Erythroblast (primary cell): ENCODE measurements at regions not wholly inside any gene's neighbourhood (a gene's known extent, or its start where the extent isn't known, plus 50 kb on each side); places are given as distances from the start of the nearest gene placed in this dataset.
"Not testable (repeated sequence)": the region's sequence is repeated elsewhere in the genome, so short reads cannot be mapped to it uniquely, and the experiment has no call there.

Source experiments
- DNase-seq, 2 experiments: peaks; one replicate each; lab custom pipeline; 2025; lab: John Stamatoyannopoulos, UW
- GATA1 ChIP-seq: IDR thresholded peaks from 2 replicates; pipeline ENCODE4 v1.6.1; 2011; ENCODE audit warnings: low read depth, mild to moderate bottlenecking, control low read depth, low read length, moderate library complexity
- POLR2A ChIP-seq: IDR thresholded peaks from 2 replicates; pipeline ENCODE4 v1.6.1; 2011; ENCODE audit warnings: mild to moderate bottlenecking, low read length

- TF ChIP-seq POLR2A, result no peak
- TF ChIP-seq GATA1, result no peak
These were observed 216.9 kb upstream of the SMLR1 start for GRCh38 chr6:130610303-130610702.

GRCh38 chr6:130611366-130611765, 215.8 kb upstream of the SMLR1 start:
- DNase-seq, result no peak

More at GRCh38 chr6:130610303-130610702, 216.9 kb upstream of the SMLR1 start:
- DNase-seq, result no peak

GRCh38 chr6:130613176-130613575, 214.0 kb upstream of the SMLR1 start:
- DNase-seq, result no peak
- TF ChIP-seq GATA1 (no peak), POLR2A (no peak)

More at GRCh38 chr6:130611366-130611765, 215.8 kb upstream of the SMLR1 start:
- TF ChIP-seq GATA1 (no peak), POLR2A (no peak)

DNA sequence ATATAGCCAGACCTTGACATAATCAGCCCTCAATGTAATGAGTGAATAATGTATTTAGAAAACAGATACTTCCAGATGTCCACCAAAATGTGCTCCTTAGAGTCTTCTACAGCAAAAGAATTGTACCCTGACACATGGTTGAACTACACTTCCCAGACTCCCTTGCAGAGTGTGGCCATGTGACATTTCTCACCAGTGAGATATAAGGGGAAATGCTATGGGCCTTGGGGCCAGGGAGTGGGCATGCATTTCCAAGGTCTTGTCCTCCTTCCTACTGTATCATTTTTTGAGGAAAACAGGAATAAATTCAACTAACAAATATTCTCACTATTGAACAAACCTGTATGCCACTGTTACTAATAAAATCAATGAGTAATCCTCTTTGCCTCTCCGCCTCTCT, 211.4 kb upstream of the SMLR1 start:
- TF ChIP-seq GATA1 (no peak), POLR2A (no peak)
- no peak for DNase-seq

DNA sequence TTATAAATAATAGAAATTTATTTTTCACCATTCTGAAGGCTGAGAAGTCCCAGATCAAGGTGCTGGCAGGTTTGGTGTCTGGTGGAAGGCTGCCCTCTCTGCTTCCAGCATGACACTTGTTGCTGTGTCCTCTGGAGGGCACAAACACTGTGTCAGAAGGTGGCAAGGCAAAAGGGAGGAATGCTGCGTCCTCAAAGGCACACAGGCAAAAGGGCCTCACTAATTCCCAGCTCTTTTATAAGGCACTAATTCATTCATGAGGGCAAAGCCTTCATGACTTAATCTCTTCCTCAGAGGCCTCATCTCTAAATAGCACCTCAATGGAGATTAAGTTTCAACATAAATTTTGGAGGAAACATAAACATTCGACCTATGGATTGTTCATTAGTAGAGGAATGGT, 209.5 kb upstream of the SMLR1 start:
- TF ChIP-seq POLR2A (no peak), GATA1 (no peak)
- no peak for DNase-seq

- DNase-seq, result not testable (repeated sequence)
These were observed 208.4 kb upstream of the SMLR1 start for GRCh38 chr6:130618806-130619205.

GRCh38 chr6:130620338-130620781, 206.8 kb upstream of the SMLR1 start:
- DNase-seq, result no peak
- TF ChIP-seq POLR2A (no peak), GATA1 (no peak)

- DNase-seq, result no peak
- TF ChIP-seq POLR2A (no peak), GATA1 (no peak)
These were observed 205.1 kb upstream of the SMLR1 start for GRCh38 chr6:130622142-130622541.

DNA sequence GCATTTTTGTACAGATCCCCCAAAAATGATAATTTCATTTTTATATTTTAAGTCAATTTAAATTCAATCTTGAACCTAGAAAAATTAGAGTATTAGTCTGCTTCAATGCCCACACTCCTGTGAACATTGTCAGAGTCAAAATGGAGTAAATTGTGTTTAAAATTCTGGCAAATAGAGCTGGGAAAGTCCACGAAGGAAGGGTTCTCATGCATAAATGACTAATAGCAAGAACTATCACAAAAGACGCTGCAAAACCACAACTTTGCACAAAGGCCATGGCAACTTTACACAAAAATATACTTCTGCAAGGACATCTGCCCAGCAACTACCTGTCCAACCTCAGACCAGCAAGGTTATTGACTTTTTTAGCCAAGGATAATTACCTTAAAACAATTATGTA, 203.2 kb upstream of the SMLR1 start:
- TF ChIP-seq POLR2A (no peak), GATA1 (no peak)
- DNase-seq, result no peak

- no peak for TF ChIP-seq POLR2A
- no peak for DNase-seq
These were observed 201.2 kb upstream of the SMLR1 start for GRCh38 chr6:130625825-130626527.

DNA sequence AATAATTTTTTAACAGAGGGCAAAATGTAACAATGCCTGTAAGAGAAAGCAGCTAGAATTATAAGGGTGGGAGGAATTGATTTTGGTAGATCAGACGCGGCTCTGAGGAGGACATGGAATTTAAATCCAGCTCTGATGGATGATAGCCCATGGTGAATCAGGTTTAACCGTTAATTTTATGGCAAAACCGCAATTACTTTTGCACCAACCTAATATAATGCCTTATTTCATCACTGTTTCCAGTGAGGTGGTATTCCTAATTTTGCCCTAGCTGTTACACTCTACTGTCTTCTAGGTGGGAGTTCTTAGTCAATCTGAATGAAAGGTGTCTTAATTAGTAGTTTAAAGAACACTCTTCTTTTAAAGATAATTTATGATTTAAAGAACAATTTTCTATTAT, 198.3 kb upstream of the SMLR1 start:
- TF ChIP-seq GATA1 (no peak), POLR2A (no peak)
- DNase-seq, result no peak

DNA sequence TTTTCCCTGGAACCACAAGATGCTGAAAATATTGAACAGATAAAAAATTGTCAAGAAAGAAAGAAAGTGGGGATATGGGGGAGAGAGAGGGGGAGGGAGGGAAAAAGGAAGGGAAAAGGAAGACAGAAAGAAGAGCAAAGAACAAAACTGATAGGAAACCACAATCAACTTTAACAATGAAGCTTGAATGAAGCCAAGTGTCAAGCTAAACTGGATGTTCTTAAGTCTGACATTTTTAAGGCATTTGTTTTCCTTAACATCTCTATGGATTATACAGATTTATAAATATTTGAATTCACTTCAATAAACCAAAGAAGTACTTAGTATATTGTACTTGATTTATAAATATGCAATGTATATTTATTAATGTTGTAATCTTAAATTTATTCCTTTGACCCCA, 197.6 kb upstream of the SMLR1 start:
- no peak for DNase-seq
- TF ChIP-seq POLR2A (no peak), GATA1 (no peak)

GRCh38 chr6:130632277-130632676, 194.9 kb upstream of the SMLR1 start:
- TF ChIP-seq GATA1 (no peak), POLR2A (no peak)
- DNase-seq, result no peak

DNA sequence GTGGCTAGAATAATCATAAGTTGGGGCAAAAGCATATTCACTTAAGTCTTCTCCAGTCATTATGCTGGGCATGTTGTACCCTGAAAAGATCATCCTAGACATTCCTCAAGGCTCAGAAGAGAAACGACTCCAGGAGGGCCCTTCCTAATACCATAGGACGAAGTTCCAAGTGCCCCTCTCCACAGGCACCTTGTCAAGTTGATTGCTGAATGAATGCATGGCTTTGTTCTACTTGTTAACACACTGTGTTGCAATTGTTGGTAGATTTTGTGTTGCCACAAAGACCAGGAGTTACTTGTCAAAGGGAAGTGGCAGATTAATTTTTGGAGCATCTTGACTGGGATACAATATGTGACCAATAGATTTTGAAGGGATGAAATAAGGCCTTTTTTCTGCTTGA, 194.3 kb upstream of the SMLR1 start:
- no peak for TF ChIP-seq POLR2A
- no peak for TF ChIP-seq GATA1

DNA sequence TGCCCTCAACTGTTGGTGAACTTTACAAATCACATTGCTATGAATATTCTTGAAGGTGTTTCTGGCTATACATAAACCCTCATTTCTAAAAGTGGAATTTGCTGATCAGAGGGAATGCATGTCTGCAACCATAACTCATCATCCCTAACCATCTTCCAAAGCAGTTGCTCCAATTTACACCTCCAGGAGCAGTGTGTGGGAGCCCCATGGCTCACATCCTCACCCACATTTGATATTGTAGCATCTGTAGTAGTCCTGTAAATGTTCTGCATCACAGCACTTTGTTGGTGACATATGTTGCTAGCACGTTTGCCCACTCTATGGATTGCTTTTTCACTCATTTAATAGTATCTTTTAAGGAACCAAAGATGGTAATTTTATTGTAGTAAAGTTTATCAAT, 183.8 kb upstream of the SMLR1 start:
- no peak for DNase-seq
- TF ChIP-seq GATA1 (no peak), POLR2A (no peak)

More for the DNA sequence above, 194.3 kb upstream of the SMLR1 start:
- no peak for DNase-seq
